ENCODE measurements at regions not wholly inside any gene's neighbourhood (a gene's known extent, or its start where the extent isn't known, plus 50 kb on each side); places are given as distances from the start of the nearest gene placed in this dataset.

DNA sequence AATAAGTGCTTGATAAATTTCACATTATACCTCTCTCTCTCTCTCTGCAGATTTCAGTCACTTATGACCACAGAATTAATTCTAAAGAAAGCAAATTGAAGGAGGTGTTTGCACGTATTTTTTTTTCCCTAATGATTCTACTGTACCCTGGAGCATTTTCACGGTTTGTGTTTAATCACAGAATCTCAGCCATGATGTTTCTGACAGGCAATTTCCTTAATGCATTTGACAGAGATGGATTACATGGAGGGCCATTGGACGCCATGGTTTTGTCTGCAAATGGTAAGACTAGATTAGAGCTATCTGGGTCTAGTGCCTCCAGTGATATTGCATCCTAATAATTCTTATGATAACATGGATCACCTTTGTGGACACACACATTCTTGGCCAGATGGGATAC is 147.5 kb upstream of the RBFOX1 start:
- intact Hi-C loops (cut with micrococcal nuclease) = no loop called here

DNA sequence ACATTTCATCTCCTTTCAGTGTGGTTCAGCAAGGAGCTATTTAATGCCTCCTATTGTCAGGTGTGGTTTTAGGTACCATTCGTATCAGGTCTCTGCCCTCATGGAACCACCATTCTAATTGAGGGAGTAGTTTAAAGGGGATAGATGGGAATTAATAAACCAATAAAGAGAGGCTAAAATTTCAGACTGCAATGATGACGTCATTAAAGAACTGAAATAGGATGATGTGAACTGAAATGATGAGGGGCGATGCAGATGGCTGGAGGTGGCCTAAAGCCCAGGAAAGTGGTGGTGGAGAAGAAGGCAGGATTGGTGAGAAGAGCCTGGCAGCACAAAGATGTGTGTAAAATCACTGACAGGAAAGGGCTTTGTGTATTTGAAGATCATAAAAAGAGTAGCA is 148.9 kb upstream of the RBFOX1 start:
- intact Hi-C loops (cut with micrococcal nuclease) = no loop called here

DNA sequence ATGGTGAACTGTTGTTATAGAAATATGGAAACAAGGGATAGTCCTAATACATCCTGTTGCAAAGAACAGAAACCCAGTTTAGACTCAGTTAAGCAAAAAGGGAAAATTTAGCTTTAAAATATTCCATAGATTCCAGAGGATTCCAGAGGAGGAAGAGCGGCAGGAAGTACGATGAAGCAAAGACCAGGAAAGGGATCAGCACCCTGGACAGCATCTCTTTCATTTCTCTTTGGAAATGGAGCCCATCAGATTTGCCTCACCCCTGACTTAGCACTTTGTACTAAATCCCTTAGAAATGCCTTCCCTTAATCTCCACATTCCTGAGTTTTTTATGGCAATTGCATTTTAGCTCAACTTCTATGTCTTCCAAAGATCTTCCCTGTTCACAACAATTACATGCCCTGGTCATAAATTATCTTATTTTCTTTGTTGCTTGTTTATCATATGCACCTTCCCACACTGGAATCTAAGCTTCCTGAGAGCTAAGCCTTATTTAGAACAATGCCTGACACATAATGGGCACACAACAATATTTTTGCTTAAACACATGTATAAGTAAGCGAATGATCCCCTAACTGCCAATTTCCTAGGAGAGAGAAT is 150.0 kb upstream of the RBFOX1 start:
- intact Hi-C loops (cut with micrococcal nuclease) = no loop called here

DNA sequence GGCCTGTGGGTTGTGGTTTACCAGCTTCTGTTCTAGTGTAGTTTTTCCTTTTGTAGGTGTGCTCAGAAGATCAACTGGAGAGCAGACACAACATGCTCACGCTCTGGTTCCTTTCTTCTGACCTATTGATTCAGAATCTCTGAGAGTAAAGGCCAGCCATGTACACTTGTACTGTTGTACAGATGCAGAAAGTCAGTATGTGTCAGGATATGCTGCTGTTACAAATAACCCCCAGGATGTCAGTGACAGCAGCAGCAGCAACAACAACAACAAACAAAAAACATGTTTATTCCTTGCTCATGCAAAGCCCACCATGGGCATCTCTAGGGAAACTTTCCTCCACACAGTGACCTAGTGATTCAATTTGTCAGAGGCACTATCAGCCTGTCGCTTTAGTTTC is 154.8 kb upstream of the RBFOX1 start:
- intact Hi-C loops (cut with micrococcal nuclease) = no loop called here

DNA sequence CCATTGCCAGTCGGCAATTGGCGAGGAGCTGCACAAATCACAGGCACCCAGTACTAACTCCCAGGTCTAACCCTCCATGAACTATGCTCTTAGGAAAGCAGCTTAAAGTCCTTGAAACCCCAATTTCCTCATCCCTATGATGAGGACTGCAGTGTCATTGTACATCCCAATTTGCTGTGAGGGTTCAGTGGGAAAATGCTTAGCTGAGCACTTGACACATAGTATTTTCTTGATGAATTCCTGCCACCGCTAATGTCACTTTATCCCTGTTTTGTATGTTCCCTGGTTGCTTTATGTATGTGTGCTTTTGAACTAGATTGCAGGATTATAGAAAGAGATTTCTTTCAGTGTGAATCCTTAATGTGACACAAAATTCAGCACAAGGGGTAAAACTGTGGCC is 161.5 kb upstream of the RBFOX1 start:
- intact Hi-C loops (cut with micrococcal nuclease) = no loop called here

DNA sequence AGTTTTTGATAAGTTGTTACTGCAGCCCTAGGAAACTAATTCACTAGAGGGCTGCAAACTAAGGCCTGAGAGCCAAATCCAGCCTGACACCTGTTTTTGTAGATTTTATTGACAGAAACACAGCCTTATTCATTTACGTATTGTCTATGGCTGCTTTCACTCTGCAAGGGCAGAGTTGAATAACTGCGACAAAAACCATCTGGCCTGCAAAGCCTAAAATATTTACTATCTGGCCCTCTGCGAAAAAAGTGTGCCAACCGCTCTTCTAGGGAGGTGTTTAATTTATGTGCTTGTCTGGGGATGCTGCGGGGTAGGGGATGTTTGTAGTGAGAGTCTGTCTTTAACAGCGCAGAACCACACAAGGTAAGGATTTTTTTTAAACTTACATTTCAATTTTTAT is 165.0 kb upstream of the RBFOX1 start:
- intact Hi-C loops (cut with micrococcal nuclease) = no loop called here

DNA sequence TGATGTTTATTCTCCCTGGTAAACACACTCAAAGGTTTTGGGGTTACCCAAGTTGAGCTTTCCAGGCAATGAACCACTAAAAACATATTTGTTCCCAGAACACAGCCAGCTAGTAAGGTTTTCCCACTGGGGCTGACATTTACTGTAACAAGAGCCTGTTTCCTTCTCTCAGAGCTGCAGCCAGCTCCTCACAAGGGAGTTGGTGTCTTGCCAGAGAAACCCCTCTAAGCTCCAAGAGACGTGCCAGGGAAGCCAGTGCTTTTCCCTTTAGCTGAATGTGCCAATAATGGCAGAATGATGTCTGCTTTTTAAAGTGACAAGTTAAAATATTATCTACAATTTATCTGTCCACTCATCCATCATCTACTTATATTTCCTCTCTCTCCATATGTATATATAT is 170.8 kb upstream of the RBFOX1 start:
- intact Hi-C loops (cut with micrococcal nuclease) = no loop called here

DNA sequence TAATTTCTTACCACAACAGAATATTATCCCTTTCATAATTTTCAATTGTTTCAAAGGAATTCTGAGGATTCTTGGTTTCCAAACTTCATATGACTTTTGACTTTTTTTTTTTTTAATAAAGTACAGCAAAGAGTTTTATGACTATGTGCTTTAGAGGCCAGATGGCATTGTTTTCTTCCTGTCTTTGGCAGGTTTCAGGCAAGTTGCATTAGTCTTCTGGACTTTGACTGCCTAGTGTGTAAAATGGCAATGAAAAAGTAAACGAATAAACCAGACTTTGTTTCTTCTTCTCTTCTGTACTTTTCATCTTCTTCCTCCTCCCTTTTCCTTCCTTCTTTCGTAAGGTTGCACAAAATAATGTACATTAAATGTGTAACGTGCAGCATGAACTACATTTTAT is 172.6 kb upstream of the RBFOX1 start:
- intact Hi-C loops (cut with micrococcal nuclease) = no loop called here

DNA sequence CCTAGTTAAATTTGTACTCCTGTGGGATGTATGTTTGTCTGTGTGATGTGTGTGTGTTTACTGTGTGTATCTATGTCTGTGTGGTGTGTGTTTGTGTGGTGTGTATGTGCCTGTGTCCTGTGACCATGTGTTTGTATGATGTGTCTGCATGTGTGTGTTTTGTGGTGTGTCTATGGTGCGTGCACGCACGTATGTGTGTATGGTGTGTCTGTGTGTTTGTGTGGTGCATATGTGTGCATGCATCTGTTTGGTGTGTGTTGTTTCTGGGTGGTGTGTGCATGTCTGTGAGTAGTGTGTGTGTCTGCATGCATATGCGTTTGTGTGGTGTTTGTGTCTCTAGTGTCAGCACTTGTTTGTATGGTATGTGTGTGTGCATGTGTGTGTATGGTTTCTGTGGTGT is 174.2 kb upstream of the RBFOX1 start:
- intact Hi-C loops (cut with micrococcal nuclease) = no loop called here

DNA sequence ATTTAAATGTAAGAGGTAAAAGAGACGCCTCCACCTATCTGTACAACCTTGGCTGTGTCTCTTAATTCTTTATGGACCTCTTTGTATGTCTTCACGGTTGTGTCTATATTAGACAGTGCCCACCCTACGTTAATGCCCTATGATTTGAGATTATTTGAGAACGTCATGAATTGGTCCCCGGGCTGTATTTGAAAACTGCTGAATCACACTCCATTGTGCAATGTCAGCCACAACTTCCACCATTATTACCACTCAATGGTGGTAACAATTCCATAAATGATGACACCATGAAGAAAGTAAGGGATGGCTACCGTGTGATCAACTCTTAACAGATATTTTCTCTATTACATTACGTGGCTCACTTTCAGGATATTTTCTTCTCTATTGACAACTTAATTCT is 182.4 kb upstream of the RBFOX1 start:
- intact Hi-C loops (cut with micrococcal nuclease) = no loop called here

DNA sequence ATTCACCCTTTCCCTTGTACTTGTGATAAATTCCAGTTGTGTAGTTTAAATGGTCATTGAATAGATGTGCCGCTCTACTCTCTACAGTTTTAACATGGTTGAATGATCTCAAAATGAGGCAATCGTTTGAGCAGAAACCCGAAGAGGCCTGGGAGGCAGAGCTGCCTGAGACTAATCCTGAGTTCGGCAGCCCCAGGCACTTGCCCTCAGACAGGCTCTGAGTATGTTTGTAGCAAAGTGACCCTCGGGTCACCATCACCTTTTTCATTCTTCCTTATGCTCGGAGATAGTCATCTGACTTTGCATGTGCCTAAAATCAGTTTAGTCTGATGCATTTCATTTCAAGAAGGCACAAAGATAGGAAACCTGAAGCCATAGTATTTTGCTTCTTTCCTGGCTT is 184.0 kb upstream of the RBFOX1 start:
- intact Hi-C loops (cut with micrococcal nuclease) = no loop called here

DNA sequence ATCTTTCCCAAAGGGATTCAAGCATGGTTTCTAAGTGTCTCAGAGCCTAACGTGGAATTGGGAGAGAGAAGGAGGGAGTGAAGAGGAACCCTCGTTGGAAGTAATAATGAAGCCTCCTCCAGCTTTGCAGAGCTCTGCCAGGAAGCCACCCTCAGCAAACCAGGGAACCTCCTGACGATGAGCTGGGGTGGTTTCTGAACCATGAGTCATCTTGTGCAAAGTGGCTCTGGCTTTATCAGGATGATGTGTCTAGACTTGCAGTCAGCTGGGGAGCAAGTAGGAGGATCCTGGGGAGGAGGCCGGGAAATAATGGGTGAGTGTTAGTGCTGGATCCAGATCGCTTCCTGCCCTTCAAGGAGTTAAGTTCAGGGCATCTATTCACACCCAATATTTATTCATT is 191.7 kb upstream of the RBFOX1 start:
- intact Hi-C loops (cut with micrococcal nuclease) = no loop called here

DNA sequence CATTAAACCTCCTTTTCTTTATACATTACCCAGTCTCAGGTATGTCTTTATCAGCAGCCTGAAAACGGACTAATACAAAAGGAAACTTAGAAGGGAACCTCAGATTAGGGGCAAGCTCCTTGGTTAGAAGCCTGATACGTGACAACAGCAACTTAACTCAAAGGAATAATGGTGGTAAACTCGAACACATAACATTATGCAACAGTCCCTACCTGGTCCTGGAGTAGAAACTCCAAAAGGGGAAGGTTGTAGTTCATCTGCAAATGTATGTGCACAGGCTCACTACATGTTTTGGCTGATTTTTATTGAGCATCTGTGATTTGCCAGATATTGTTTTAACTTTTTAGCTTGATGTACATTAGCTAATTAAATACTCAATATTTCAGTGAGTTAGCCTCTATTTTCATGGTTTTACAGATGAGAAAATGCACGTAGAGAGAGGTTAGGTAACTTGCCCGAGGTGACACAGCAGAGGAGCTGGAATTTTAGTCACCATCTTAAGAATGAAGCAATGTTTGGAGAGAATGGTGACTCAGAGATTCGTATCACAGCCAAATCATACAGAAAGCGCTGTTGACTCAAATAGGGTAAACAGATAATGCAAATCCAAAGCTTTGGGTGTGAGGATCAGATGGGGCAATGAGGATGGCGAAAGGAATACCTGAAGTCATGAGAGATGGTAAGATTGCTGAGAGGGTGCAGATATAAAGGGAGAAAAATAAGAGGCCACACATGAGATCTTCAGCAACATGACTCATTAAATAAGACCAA is 194.9 kb upstream of the RBFOX1 start:
- intact Hi-C loops (cut with micrococcal nuclease) = no loop called here

DNA sequence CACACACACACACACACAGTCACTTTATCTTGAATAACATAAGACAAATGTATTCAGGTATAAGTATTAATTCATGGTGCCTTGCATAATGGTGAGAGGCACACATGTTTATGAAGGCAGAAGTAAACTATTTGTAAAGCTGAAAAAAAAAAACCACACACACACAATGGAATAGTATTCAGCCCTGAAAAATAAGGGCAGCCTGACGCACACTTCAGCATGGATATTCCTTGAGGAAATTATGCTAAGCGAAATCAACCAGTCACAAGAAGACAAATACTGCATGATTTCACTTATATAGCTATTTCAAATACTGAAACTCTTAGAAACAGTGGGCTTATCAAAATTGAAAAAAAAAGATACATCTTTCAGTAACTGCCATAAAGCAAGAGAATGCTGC is 200.2 kb upstream of the RBFOX1 start:
- intact Hi-C loops (cut with micrococcal nuclease) = no loop called here

DNA sequence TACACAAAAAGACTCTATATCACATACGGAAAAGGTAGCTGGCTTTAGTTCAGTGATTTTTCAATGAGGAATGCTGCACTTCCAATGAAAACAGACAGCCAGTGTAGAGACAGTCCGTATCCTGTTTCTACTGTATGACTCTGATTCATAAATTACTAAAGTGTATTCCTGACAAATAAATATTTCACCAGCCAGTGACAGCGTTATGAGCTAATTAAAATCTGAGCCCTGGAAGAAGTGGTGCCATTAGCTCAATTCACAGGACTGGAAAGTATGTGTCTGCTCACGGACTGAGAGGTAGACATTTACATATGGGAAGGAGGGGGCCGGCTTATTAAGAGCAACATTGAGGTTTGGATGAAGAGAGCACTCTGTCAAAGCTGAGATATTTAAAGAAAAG is 207.9 kb upstream of the RBFOX1 start:
- intact Hi-C loops (cut with micrococcal nuclease) = no loop called here

DNA sequence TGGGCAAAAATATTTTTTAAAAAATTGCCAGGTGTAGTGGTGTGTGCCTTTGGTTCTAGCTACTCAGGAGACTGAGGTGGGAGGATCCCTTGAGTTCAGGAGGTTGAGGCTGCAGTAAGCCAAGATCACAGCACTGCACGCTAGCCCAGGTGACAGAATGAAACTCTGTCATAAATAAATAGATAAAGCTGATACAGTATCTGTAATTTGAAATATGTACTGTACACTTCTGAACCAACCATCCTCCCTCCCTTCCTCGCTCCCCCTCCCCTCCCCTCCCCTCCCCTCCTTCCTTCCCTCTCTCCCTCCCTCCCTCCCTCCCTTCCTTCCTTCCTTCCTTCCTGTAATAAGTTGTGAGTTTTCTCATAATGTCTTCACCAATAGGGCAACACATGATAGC is 208.4 kb upstream of the RBFOX1 start:
- intact Hi-C loops (cut with micrococcal nuclease) = no loop called here

DNA sequence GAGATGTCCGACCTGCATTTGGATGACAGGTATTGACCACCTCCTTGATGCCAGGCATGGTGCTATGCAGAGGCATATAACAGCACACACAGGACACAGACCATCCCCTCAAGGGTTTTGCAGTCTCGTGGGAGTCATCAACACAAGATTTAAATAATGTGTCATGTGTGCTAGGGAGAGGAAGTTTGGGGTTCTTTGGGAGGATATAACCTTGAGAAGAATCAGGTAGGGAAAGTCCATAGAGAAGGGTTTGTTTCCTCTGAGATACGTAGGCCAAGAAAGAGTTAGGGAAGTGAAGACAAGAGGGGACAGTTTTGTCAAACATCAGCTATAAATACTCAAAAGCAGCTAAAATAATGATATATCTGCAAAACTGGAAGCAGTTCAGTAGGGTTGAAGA is 215.9 kb upstream of the RBFOX1 start:
- intact Hi-C loops (cut with micrococcal nuclease) = no loop called here

DNA sequence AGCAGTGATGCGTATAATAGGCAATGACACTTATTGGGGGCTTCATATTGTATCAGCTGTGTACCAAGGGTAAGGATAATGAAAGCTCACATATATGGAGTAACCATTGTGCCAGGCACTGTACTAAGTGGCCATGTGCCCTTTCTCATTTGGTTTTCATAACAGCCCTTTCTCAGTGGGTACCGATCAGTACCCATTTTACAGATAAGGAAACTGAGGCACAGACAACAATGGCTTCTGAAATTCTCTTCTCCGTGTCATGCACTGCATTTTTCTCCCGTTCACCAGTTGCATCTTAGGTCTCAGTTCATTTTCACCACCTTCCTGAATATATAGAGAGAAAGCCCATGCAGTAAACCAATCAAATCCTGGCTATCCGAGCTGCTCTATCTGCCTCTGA is 216.7 kb upstream of the RBFOX1 start:
- intact Hi-C loops (cut with micrococcal nuclease) = no loop called here

DNA sequence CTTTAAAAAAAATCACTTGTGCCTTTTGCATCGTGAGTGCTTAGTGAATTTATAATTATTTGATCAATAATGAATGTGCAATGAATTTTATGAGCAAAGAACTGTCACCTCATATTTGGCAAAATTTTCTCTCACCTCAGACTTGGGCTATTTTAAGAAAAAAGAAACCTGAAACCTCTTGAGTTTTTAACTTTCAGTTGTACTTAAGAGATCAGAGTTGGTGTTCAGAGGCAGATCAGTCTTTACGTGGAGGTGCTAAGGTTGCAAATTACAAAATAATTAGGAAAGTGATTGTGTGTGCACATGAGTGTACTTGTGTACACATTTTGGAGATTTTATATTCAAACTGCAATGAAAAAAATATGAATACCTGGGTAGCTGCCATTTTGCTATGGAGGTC is 218.7 kb upstream of the RBFOX1 start:
- intact Hi-C loops (cut with micrococcal nuclease) = no loop called here

DNA sequence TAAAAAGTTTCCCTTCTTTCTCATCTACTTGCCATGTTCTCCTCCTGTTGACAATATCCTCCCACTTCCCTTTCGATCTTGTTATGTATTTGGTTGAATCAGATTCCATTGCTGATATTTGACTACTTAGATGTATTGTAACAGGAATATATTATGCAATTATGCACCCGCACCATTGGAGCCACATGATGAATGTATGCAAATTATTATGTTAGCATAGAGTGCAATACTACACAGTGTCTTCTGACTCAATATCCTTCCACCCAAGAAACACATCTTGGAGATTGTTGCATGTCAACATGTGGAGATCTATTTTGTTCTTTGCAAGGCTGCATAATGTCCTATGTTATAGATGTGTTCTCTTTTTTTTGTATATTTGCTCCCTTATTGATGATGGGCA is 219.2 kb upstream of the RBFOX1 start:
- intact Hi-C loops (cut with micrococcal nuclease) = no loop called here

DNA sequence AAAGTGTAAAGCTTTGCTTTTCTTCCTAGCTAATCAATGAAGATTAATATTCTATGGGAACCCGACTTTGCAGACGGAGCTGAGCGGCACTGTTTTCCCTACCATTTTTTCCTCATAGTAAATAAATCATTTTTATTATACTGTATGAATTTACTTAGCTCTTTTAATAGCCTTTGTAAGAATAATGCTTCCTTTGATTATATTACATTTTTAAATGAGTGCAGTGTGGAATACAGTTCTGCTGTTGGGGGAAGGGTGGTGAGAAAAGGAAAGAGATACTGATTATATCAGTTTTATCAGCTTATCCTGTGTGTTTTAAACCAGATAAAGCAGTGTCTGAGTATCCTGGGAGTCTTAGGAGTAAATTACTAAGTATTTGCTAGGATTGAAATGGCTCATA is 221.4 kb upstream of the RBFOX1 start:
- intact Hi-C loops (cut with micrococcal nuclease) = no loop called here

DNA sequence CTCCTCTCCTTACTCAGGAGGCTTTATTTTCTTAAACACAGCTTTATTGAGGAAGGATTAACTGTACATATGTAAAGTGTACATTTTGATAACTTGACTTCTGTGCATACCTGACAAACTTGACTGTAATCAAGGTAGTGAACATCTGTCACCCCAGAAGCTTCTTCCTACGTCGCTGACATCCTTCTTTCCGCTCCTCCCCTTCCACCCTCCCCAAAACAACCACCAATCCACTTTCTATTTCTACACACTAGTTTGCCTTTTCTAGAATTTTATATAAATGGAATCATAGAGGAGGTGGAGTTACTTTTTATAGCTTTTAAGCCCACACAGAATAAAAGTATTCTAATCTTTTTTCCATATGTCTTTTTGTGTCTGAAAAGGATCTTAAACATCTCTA is 225.2 kb upstream of the RBFOX1 start:
- intact Hi-C loops (cut with micrococcal nuclease) = no loop called here

DNA sequence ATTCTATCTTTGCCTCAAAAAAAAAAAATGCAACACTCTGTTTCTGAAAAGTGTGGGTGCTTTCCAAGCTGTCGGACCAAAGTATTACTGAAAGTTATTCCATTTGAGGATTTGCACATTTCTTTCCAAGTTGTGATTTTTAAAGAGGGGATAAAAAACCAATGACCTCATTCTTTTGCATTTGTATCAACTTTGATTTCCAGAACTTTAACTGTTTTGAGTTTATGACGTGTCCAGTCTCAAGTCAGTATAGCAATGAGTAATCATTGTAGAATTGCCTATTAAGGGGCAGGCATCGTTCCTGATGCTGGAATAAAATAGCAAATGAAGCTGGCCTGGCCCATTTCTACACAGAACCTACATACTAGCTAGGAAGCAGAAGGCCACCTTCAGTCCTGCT is 229.6 kb upstream of the RBFOX1 start:
- intact Hi-C loops (cut with micrococcal nuclease) = no loop called here

DNA sequence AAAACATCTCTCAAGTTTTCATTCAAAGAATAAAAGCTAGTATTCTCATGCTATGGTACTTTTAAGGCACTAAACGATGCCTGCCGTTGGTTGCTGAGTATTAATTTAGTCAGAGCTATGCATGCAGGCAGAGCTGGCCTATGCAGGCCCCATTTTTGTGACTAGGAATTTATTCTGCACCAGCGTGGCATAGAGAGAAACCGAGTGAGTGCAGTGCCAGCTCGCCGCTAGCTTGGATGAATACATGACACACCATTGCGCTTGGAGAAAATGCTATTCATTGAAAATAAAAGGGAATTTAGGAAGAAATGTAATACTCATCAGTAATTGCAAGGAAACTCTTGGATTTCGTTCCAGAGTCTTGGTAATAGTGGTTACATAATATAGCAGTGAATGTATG is 231.6 kb upstream of the RBFOX1 start:
- intact Hi-C loops (cut with micrococcal nuclease) = no loop called here

Data from T-helper 1 cell treated with Interleukin-12 subunit alpha and Interleukin-12 subunit beta and Interleukin-4 antibody, amounts not matched to agents 30 ng/mL and 1 ng/mL, for 36 hours (primary cell).